K562 (cell line): ENCODE measurements at regions not wholly inside any gene's neighbourhood (a gene's known extent, or its start where the extent isn't known, plus 50 kb on each side); places are given as distances from the start of the nearest gene placed in this dataset.

ENCODE experiments used
- ATAC-seq: fragments of 200-7000 bp; cut with Tn5 transposase; 3 replicates; pipeline ENCODE4 v1.9.1; 2020; ENCODE audit warnings: moderate library complexity
- BruUV-seq: library from RNA; stranded (reverse); fragments of 400-500 nt; replicated peaks from 2 replicates; lab custom pipeline; 2021; lab: Mats Ljungman, UMichigan
- CTCF ChIA-PET: fragments of 300-600 bp; formaldehyde crosslinking; extraction: SDS; loops from one replicate; lab custom pipeline; 2021; ENCODE audit warnings: low intra/inter-chr PET ratio; lab: Yijun Ruan, JAX
- POLR2A ChIA-PET: fragments of 300-600, 350-650 bp; sonication (Branson Sonifier 250); formaldehyde crosslinking; extraction: SDS; loops from one replicate; lab custom pipeline; 2021; ENCODE audit warnings: antibody characterized with exemption, inconsistent platforms; lab: Yijun Ruan, JAX
- DNase-seq, 4 experiments: peaks; one replicate each; pipeline versions ENCODE4 v3.0.0 to v3.0.0-alpha.2; 2011 to 2018; ENCODE audit warnings: low spot score in 3 of 4, mixed read lengths in 3 of 4; ENCODE audit errors: extremely low read depth in 1 of 4
- FAIRE-seq: peaks from 2 replicates; lab custom pipeline; 2011; peaks lifted over from hg19 to GRCh38; lab: Jason Lieb, UNC
- H2AFZ ChIP-seq: 2 replicates; pipeline ENCODE4 v1.6.0; 2011; ENCODE audit warnings: low read depth, low read length, control low read depth, inconsistent platforms
- H3K27ac ChIP-seq: fragments of 200-600 bp; 3 replicates; pipeline ENCODE4 v1.8.0; 2011; ENCODE audit warnings: low read depth, mild to moderate bottlenecking, control low read depth, inconsistent platforms, low read length, moderate library complexity, mixed read lengths; ENCODE audit errors: extremely low read depth
- H3K27me3 ChIP-seq, 2 experiments: fragments of 300-600 bp in 1 of 2; 2 replicates in 1 of 2; 3 replicates in 1 of 2; pipeline versions ENCODE4 v1.6.0 to v1.8.0; 2011; ENCODE audit warnings: inconsistent platforms in 2 of 2, low read length in 2 of 2, mild to moderate bottlenecking in 1 of 2, mixed read lengths in 1 of 2, moderate library complexity in 1 of 2; ENCODE audit not compliant: control insufficient read depth in 2 of 2, insufficient read depth in 2 of 2
- H3K36me3 ChIP-seq: fragments of 300-600 bp; 3 replicates; pipeline ENCODE4 v1.8.0; 2011; ENCODE audit warnings: mild to moderate bottlenecking, low read length, inconsistent platforms; ENCODE audit not compliant: control insufficient read depth, insufficient read depth
- H3K4me1 ChIP-seq, 2 experiments: fragments of 200-600 bp in 1 of 2; replicated peaks in 1 of 2; 2 replicates in 1 of 2; 3 replicates in 1 of 2; pipeline versions ENCODE4 v1.5.1 to v1.8.0; 2011; ENCODE audit warnings: inconsistent platforms in 2 of 2, low read length in 2 of 2, mild to moderate bottlenecking in 1 of 2, mixed read lengths in 1 of 2, moderate library complexity in 1 of 2; ENCODE audit not compliant: control insufficient read depth in 2 of 2, insufficient read depth in 2 of 2
- H3K4me2 ChIP-seq: 2 replicates; pipeline ENCODE4 v1.6.1; 2011; ENCODE audit warnings: low read length, control low read depth, inconsistent platforms, mixed read lengths; ENCODE audit not compliant: insufficient read depth
- H3K4me3 ChIP-seq: fragments of 200-600 bp; sonication (generic), shearing (Covaris generic); 2 replicates; pipeline ENCODE4 v1.5.1; 2016; ENCODE audit warnings: control low read depth, inconsistent platforms
- H3K79me2 ChIP-seq: fragments of 200-600 bp; 3 replicates; pipeline ENCODE4 v1.8.0; 2011; ENCODE audit warnings: low read length, inconsistent platforms; ENCODE audit not compliant: control insufficient read depth, insufficient read depth
- H3K9ac ChIP-seq, 2 experiments: 2 replicates each; pipeline versions ENCODE4 v1.6.0 to v1.6.1; 2011; ENCODE audit warnings: low read depth in 2 of 2, low read length in 2 of 2, control low read depth in 1 of 2, inconsistent platforms in 1 of 2, mild to moderate bottlenecking in 1 of 2, mixed read lengths in 1 of 2; ENCODE audit not compliant: insufficient read depth in 1 of 2
- H3K9me1 ChIP-seq: one replicate; pipeline ENCODE4 v1.6.0; 2011; ENCODE audit warnings: inconsistent platforms, mild to moderate bottlenecking, low read length, moderate library complexity; ENCODE audit not compliant: control insufficient read depth, insufficient read depth
- H3K9me3 ChIP-seq: replicated peaks from 2 replicates; pipeline ENCODE4 v1.5.1; 2011; ENCODE audit warnings: low read depth, low read length, inconsistent platforms; ENCODE audit not compliant: control insufficient read depth, insufficient read depth
- H4K20me1 ChIP-seq: replicated peaks from 2 replicates; pipeline ENCODE4 v1.6.1; 2011; ENCODE audit warnings: low read length, inconsistent platforms, mixed read lengths; ENCODE audit not compliant: control insufficient read depth, insufficient read depth
- BRF1 ChIP-seq: IDR thresholded peaks from 3 replicates; pipeline ENCODE4 v1.6.1; 2011; ENCODE audit warnings: borderline replicate concordance, mild to moderate bottlenecking; ENCODE audit not compliant: insufficient read length; ENCODE audit errors: extremely low read depth
- CBX1 ChIP-seq: sonication (generic); IDR thresholded peaks from 2 replicates; pipeline ENCODE4 v1.6.1; 2016; ENCODE audit warnings: antibody characterized with exemption, low read depth, mild to moderate bottlenecking
- FOXK2 ChIP-seq, 2 experiments: fragments of 450-650 bp; IDR thresholded peaks in 1 of 2; conservative IDR thresholded peaks in 1 of 2; 2 replicates each; pipeline ENCODE4 v1.6.1; 2016; ENCODE audit warnings: low read depth in 2 of 2, mild to moderate bottlenecking in 1 of 2
- FOXM1 ChIP-seq, 2 experiments: fragments of 450-650 bp in 1 of 2; sonication (generic) in 1 of 2; formaldehyde crosslinking in 1 of 2; IDR thresholded peaks; 2 replicates each; pipeline versions ENCODE4 v1.6.1 to v1.9.0; 2017 to 2022; ENCODE audit warnings: low read depth in 2 of 2, mild to moderate bottlenecking in 2 of 2, missing genetic modification reagents in 1 of 2, moderate library complexity in 1 of 2
- PHB2 ChIP-seq: fragments of 450-650 bp; IDR thresholded peaks from 2 replicates; pipeline ENCODE4 v1.6.1; 2017; ENCODE audit warnings: low read depth
- PTRF ChIP-seq: fragments of 450-650 bp; IDR thresholded peaks from 2 replicates; pipeline ENCODE4 v1.6.1; 2016; ENCODE audit warnings: mild to moderate bottlenecking, missing genetic modification characterization, missing compliant biosample characterization
- SMAD3 ChIP-seq: fragments of 450-650 bp; formaldehyde crosslinking; conservative IDR thresholded peaks from 2 replicates; pipeline ENCODE4 v1.4.0; 2020; ENCODE audit warnings: mild to moderate bottlenecking
- SRSF3 ChIP-seq: fragments of 200-400 bp; formaldehyde crosslinking; IDR thresholded peaks from 2 replicates; pipeline ENCODE4 v1.6.1; 2016; ENCODE audit warnings: mild to moderate bottlenecking, low read length, moderate library complexity; ENCODE audit not compliant: insufficient read depth
- ZNF140 ChIP-seq: fragments of 250-450 bp; sonication (Bioruptor Pico); IDR thresholded peaks from 2 replicates; pipeline ENCODE4 v1.8.0; 2021; ENCODE audit warnings: moderate library complexity, mild to moderate bottlenecking, inconsistent platforms
- ZNF175 ChIP-seq: fragments of 200-800 bp; sonication (Bioruptor generic); IDR thresholded peaks from 2 replicates; pipeline ENCODE4 v1.6.1; 2016; ENCODE audit warnings: low read depth, mild to moderate bottlenecking, missing genetic modification characterization, missing compliant biosample characterization
- ZNF23 ChIP-seq: fragments of 250-450 bp; sonication (Bioruptor Pico); IDR thresholded peaks from 2 replicates; pipeline ENCODE4 v1.4.0; 2020; ENCODE audit warnings: mild to moderate bottlenecking
- WGBS: fragments of 100-300 bp; shearing (Covaris generic); methylation state at CpG from one replicate; pipeline ENCODE4 v1.1.6; 2016; ENCODE audit warnings: low coverage, mixed read lengths; ENCODE audit not compliant: insufficient coverage; ENCODE audit errors: missing lambda C conversion rate; 5-methylcytosine and 5-hydroxymethylcytosine counted together
- in situ Hi-C: fragments of 300-500 bp; cut with MboI; formaldehyde crosslinking; loops from 4 replicates; pipeline ENCODE4 v1.15.0; 2018; ENCODE audit warnings: inconsistent platforms, mixed read lengths
- intact Hi-C: fragments of 100-400 bp; cut with micrococcal nuclease; formaldehyde crosslinking; loops from 2 replicates; pipeline ENCODE4 v1.14.2; 2022
- TF ChIP-seq, protein P1 (sequence below): fragments of 450-650 bp; IDR thresholded peaks from 2 replicates; pipeline ENCODE4 v1.6.1; 2017; ENCODE audit warnings: antibody characterized with exemption
- TF ChIP-seq, protein P2 (sequence below): fragments of 250-450 bp; sonication (Bioruptor Pico); IDR thresholded peaks from 2 replicates; pipeline ENCODE4 v1.6.1; 2021; ENCODE audit warnings: mild to moderate bottlenecking

DNA sequence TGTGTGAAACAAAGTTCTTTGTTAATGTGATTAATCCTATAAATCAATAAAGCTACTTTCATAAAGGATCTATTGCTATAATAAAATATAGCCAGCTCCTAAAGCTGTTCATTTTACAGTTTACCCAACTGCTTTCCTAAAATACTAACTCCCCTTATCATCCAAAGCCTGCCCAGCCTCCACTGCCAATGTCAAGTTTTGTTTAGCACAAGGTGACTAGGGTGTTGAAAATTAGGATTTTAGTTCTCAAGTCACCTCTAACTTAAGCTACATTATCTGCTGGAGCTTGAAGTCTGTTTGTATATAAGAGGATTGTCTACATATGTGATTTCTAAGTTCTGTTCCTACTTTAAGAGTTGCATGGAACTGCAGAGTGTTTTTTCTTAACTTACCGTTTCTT lies 86.3 kb downstream of the CCER1 start:
- H3K36me3 ChIP-seq, result no peaks in the 10 kb centered on the region
- no peaks in the 10 kb centered on the region; the same call in 1 of the 2 replicates for H3K9me3 ChIP-seq
- in situ Hi-C loops, result no loop called here
- H3K27ac ChIP-seq, result no peak overlapping the region
- TF ChIP-seq, protein P1, sequence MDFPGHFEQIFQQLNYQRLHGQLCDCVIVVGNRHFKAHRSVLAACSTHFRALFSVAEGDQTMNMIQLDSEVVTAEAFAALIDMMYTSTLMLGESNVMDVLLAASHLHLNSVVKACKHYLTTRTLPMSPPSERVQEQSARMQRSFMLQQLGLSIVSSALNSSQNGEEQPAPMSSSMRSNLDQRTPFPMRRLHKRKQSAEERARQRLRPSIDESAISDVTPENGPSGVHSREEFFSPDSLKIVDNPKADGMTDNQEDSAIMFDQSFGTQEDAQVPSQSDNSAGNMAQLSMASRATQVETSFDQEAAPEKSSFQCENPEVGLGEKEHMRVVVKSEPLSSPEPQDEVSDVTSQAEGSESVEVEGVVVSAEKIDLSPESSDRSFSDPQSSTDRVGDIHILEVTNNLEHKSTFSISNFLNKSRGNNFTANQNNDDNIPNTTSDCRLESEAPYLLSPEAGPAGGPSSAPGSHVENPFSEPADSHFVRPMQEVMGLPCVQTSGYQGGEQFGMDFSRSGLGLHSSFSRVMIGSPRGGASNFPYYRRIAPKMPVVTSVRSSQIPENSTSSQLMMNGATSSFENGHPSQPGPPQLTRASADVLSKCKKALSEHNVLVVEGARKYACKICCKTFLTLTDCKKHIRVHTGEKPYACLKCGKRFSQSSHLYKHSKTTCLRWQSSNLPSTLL, result no peak
- TF ChIP-seq ZNF140 (CRISPR knock-in tag) (no peak), SMAD3 (CRISPR knock-in tag) (no peak), BRF1 (no peak)
- BruUV-seq, result no TSS peak
- no peak overlapping the region for H3K4me2 ChIP-seq
- H3K79me2 ChIP-seq, result no peaks in the 10 kb centered on the region
- H3K27me3 ChIP-seq, result no peaks in the 10 kb centered on the region
- no peak for DNase-seq
- 0% methylated on average over 1 of the region's 1 CpG for WGBS
- H3K4me3 ChIP-seq, result no peak overlapping the region
- H3K9ac ChIP-seq, result no peak overlapping the region
- no peak overlapping the region for H2AFZ ChIP-seq
- no peaks in the 10 kb centered on the region for H3K4me1 ChIP-seq
- FAIRE-seq, result no peak
- ChIA-PET CTCF (no interaction called here), POLR2A (no interaction called here)
- intact Hi-C loops, result no loop called here
- ATAC-seq, result no peak
- H3K9me1 ChIP-seq, result no peaks in the 10 kb centered on the region
- H4K20me1 ChIP-seq, result no peaks in the 10 kb centered on the region

DNA sequence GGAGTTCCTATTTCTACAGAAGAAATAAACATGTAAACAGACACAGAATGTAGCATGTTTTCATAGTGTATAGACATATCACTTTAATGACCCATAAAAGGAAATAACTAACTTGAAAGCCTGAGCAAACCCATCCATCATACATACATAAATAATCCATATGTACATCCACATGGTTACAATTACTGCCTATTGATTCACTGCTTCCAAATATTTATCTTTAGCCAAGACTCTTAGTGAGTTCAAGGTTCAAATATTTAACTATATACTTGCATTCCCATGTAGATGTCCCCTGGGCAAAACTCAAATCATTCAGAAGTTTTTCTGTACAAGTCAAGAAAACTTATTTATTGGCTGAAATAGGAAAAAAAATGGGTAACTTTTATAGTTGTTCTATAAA lies 95.4 kb downstream of the CCER1 start:
- no peaks in the 10 kb centered on the region for H3K9me3 ChIP-seq
- H3K9ac ChIP-seq, result no peak overlapping the region
- ChIA-PET CTCF (no interaction called here), POLR2A (interaction anchor here (1.6 kb wide), 1 partner anchor 10 kb away, joined by 3 read pairs; no protein-coding TSS in a partner anchor)
- in situ Hi-C loops (no loop called here), intact Hi-C loops (no loop called here)
- FAIRE-seq (no peak), ATAC-seq (no peak), DNase-seq (no peak)
- BruUV-seq, result no TSS peak
- no peak overlapping the region for H3K4me2 ChIP-seq
- H3K36me3 ChIP-seq, result no peaks in the 10 kb centered on the region
- no peak overlapping the region for H2AFZ ChIP-seq
- no peaks in the 10 kb centered on the region for H3K4me1 ChIP-seq
- H3K4me3 ChIP-seq, result no peak overlapping the region
- no peaks in the 10 kb centered on the region for H3K27me3 ChIP-seq
- H4K20me1 ChIP-seq, result no peaks in the 10 kb centered on the region
- H3K79me2 ChIP-seq, result no peaks in the 10 kb centered on the region
- H3K9me1 ChIP-seq, result no peaks in the 10 kb centered on the region
- no peak overlapping the region for H3K27ac ChIP-seq
- TF ChIP-seq FOXK2 (conservative IDR thresholded peaks at IDR 0.05 in 1 of 2, IDR thresholded peaks at IDR 0.05 in 1 of 2; ENCODE audit: low read depth in 2 of 2) (no peak), SRSF3 (no peak), PTRF (tag) (no peak), PHB2 (no peak), CBX1 (no peak), ZNF175 (no peak), ZNF23 (CRISPR knock-in tag) (no peak), FOXM1 (IDR thresholded peaks at IDR 0.05; ENCODE audit: low read depth) (no peak), FOXM1 (CRISPR knock-in tag; IDR thresholded peaks at IDR 0.05; ENCODE audit: low read depth) (no peak)
- TF ChIP-seq, protein P2, sequence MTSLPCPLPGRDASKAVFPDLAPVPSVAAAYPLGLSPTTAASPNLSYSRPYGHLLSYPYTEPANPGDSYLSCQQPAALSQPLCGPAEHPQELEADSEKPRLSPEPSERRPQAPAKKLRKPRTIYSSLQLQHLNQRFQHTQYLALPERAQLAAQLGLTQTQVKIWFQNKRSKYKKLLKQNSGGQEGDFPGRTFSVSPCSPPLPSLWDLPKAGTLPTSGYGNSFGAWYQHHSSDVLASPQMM (CRISPR knock-in tag), result no peak
